WTC11 (cell line): ENCODE measurements at regions not wholly inside any gene's neighbourhood (a gene's known extent, or its start where the extent isn't known, plus 50 kb on each side); places are given as distances from the start of the nearest gene placed in this dataset.
"Not testable (repeated sequence)": the region's sequence is repeated elsewhere in the genome, so short reads cannot be mapped to it uniquely, and the experiment has no call there.

Source experiments
- ATAC-seq: fragments of 200-7000 bp; cut with Tn5 transposase; 2 replicates; pipeline ENCODE4 v1.10.0; 2021; ENCODE audit warnings: mild to moderate bottlenecking, moderate library complexity
- CTCF ChIA-PET: fragments of 300-600 bp; sonication (Branson Sonifier 250); formaldehyde crosslinking; loops from one replicate; lab custom pipeline; 2021; ENCODE audit warnings: antibody characterized with exemption; lab: Charles Lee
- POLR2A ChIA-PET: fragments of 350-600 bp; sonication (Branson Sonifier 250); formaldehyde crosslinking; loops from one replicate; lab custom pipeline; 2021; ENCODE audit warnings: antibody characterized with exemption; lab: Charles Lee
- DNase-seq: peaks from one replicate; pipeline ENCODE4 v3.0.0; 2021; ENCODE audit warnings: low spot score
- H3K27ac Mint-ChIP-seq: 2 replicates; pipeline ENCODE4 v1.8.0; 2021; ENCODE audit warnings: mixed read lengths
- H3K27me3 Mint-ChIP-seq: 2 replicates; pipeline ENCODE4 v1.8.0; 2021; ENCODE audit warnings: low read depth, mild to moderate bottlenecking, moderate library complexity, mixed read lengths
- H3K36me3 Mint-ChIP-seq: 2 replicates; pipeline ENCODE4 v1.8.0; 2021; ENCODE audit warnings: mixed read lengths
- H3K4me1 Mint-ChIP-seq: 2 replicates; pipeline ENCODE4 v1.8.0; 2022; ENCODE audit warnings: mixed read lengths
- H3K4me3 Mint-ChIP-seq: 2 replicates; pipeline ENCODE4 v1.8.0; 2021; ENCODE audit warnings: mild to moderate bottlenecking, moderate library complexity, mixed read lengths
- H3K9me3 Mint-ChIP-seq: 2 replicates; pipeline ENCODE4 v1.8.0; 2021; ENCODE audit warnings: mixed read lengths
- TEAD1 ChIP-seq: sonication (generic); formaldehyde crosslinking; IDR thresholded peaks from 2 replicates; pipeline ENCODE4 v1.8.0; 2022; ENCODE audit warnings: mild to moderate bottlenecking, missing genetic modification reagents

DNA sequence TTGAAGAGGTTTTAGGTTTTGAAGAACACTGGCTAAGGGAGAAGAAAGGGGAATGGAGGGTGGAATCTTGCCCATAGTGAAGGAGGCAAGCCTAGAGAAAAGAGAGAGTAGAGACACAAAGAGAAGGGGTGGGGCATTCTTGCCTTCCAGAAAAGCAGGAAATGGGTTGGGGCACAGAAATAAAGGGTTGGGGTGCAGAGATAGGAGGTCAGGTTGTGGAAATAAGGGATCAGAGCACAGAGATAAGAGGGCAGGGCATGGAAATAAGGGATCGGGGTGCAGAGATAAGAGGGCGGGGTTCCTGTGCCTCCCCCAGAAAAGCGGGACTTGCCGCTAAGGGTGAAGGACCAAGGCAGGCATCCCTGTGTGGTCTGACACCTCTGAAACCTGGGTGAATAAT is 69.9 kb downstream of the ALG1L2 start:
- DNase-seq, CTCF ChIA-PET, H3K4me3 Mint-ChIP-seq, H3K27me3 Mint-ChIP-seq, H3K27ac Mint-ChIP-seq, POLR2A ChIA-PET, ATAC-seq: not testable (repeated sequence)
- Mint-ChIP-seq H3K9me3 (peaks cover 49% of the 10 kb centered on the region), H3K4me1 (peaks cover 11% of the 10 kb centered on the region), H3K36me3 (peaks cover 48% of the 10 kb centered on the region)

DNA sequence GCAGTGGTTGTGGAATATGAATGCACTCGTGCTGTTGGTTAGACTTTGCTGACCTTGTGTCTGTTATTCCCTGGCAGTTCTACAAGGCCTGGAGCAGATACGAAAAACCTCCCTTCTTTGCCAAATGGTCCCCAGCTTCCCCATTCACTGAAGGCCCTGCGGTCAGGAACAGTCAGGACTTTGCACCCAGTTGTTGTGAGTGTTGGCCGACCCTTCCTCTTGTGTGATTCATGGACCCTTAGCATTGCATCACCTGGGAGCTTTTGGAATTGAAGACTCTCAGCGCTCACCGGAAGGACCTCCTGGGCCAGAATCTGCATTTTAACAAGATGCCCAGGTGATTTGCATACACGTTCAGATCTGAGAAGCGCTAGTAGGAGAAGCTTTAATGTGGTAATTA is 71.6 kb downstream of the ALG1L2 start:
- TF ChIP-seq TEAD1 (CRISPR knock-in tag), result 0 out of 2 replicates have a peak, but pooled peaks have one; percentile 22
- DNase-seq, ATAC-seq, H3K27me3 Mint-ChIP-seq, POLR2A ChIA-PET, CTCF ChIA-PET: not testable (repeated sequence)
- Mint-ChIP-seq H3K9me3 (peaks cover 52% of the 10 kb centered on the region), H3K36me3 (peaks cover 48% of the 10 kb centered on the region), H3K4me1 (peaks cover 11% of the 10 kb centered on the region), H3K4me3 (0 out of 2 replicates have a peak overlapping the region, but pooled peaks have one; percentile 11), H3K27ac (peak overlapping the region; percentile 88)

GRCh38 chr3:130155464-130155863 is 73.8 kb downstream of the ALG1L2 start:
- POLR2A ChIA-PET, DNase-seq, CTCF ChIA-PET, H3K4me3 Mint-ChIP-seq, ATAC-seq, H3K27ac Mint-ChIP-seq, H3K27me3 Mint-ChIP-seq: not testable (repeated sequence)
- H3K36me3 Mint-ChIP-seq, result peaks cover 31% of the 10 kb centered on the region
- H3K4me1 Mint-ChIP-seq, result peaks cover 11% of the 10 kb centered on the region
- H3K9me3 Mint-ChIP-seq, result peaks cover 32% of the 10 kb centered on the region

GRCh38 chr3:130166856-130167255 is 85.2 kb downstream of the ALG1L2 start:
- H3K9me3 Mint-ChIP-seq, H3K36me3 Mint-ChIP-seq, ATAC-seq, H3K4me3 Mint-ChIP-seq, POLR2A ChIA-PET, H3K27ac Mint-ChIP-seq, DNase-seq, H3K27me3 Mint-ChIP-seq, CTCF ChIA-PET: not testable (repeated sequence)
- peaks cover 20% of the 10 kb centered on the region for H3K4me1 Mint-ChIP-seq

- POLR2A ChIA-PET, H3K9me3 Mint-ChIP-seq: not testable (repeated sequence)
Observed at GRCh38 chr3:130175195-130175594, 93.6 kb downstream of the ALG1L2 start.

GRCh38 chr3:130176476-130177256 is 95.0 kb downstream of the ALG1L2 start:
- H3K4me1 Mint-ChIP-seq, result peaks cover 34% of the 10 kb centered on the region
- H3K9me3 Mint-ChIP-seq, H3K27me3 Mint-ChIP-seq, H3K27ac Mint-ChIP-seq, H3K36me3 Mint-ChIP-seq, POLR2A ChIA-PET, CTCF ChIA-PET, ATAC-seq, DNase-seq, H3K4me3 Mint-ChIP-seq: not testable (repeated sequence)

More at GRCh38 chr3:130175195-130175594, 93.6 kb downstream of the ALG1L2 start:
- peaks cover 24% of the 10 kb centered on the region for H3K4me1 Mint-ChIP-seq
- DNase-seq, H3K36me3 Mint-ChIP-seq, H3K27me3 Mint-ChIP-seq, H3K4me3 Mint-ChIP-seq, H3K27ac Mint-ChIP-seq, CTCF ChIA-PET, ATAC-seq: not testable (repeated sequence)

DNA sequence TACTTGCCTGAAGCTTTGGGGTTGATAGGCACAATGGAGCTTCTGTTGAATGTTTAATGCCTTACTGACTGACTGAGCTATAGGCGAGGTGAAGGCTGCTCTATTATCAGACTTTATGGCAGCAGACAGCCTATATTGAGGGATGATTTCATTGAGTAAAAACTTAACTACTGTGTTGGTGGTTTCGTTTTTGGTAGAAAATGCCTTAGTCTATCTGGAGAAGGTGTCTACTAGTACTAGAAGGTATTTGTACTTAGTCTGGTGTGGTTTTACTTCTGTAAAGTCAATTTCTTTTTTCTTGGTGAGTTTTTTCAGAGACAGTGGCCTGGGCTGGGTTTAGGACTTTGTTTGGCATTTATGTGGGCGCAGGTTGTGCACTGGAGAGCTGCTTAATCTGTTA is 97.2 kb downstream of the ALG1L2 start:
- DNase-seq, H3K9me3 Mint-ChIP-seq, CTCF ChIA-PET, H3K27ac Mint-ChIP-seq, H3K27me3 Mint-ChIP-seq, ATAC-seq, H3K36me3 Mint-ChIP-seq, H3K4me3 Mint-ChIP-seq, POLR2A ChIA-PET: not testable (repeated sequence)
- H3K4me1 Mint-ChIP-seq, result peaks cover 37% of the 10 kb centered on the region

GRCh38 chr3:130179353-130179970 is 97.8 kb downstream of the ALG1L2 start:
- CTCF ChIA-PET, H3K27me3 Mint-ChIP-seq, H3K27ac Mint-ChIP-seq, DNase-seq, H3K4me3 Mint-ChIP-seq, ATAC-seq, POLR2A ChIA-PET, H3K36me3 Mint-ChIP-seq, H3K9me3 Mint-ChIP-seq: not testable (repeated sequence)
- H3K4me1 Mint-ChIP-seq, result peaks cover 37% of the 10 kb centered on the region

DNA sequence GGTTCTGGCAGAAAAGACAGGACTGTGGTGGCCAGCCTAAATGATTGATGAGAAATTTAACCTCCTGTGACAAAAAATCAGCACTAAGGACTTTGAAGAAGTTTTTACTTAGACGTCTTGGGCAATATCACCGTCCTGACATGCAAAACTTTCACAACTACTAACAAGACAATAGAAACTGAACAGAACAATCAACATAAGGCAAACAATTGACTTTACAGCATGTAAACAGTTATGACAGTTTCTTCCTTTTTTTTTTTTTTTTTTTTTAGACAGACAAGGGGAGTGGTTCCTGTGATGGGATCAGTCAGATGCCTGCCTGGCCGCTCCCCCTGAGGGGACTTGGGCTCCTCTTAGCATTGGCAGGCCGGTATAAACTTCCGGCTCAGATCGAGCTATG is 100.8 kb downstream of the ALG1L2 start:
- CTCF ChIA-PET, H3K4me3 Mint-ChIP-seq, DNase-seq, H3K27me3 Mint-ChIP-seq, H3K36me3 Mint-ChIP-seq, POLR2A ChIA-PET, ATAC-seq, H3K27ac Mint-ChIP-seq, H3K9me3 Mint-ChIP-seq: not testable (repeated sequence)
- peaks cover 30% of the 10 kb centered on the region for H3K4me1 Mint-ChIP-seq

DNA sequence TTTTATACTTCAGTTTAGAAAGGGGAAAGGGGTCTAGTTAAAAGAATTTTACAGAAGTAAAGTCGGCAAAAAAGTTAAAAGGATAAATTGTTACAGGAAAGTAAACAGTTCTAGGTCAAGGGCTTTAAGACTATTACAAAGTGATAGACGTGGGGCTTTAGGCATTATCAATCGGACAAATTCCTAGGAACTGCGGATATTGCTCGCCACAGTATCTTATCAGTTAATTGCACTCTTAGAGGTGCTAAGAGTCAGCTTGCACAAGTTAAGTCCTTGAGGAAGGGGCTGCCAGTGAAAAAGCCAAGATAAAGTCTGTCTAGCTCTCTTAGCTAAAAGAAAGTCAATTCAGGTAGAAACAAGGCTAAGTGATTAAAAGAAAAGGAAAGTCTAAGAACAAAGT is 102.1 kb downstream of the ALG1L2 start:
- H3K27me3 Mint-ChIP-seq, ATAC-seq, POLR2A ChIA-PET, CTCF ChIA-PET, DNase-seq, H3K4me3 Mint-ChIP-seq, H3K36me3 Mint-ChIP-seq, H3K27ac Mint-ChIP-seq: not testable (repeated sequence)
- peaks cover 17% of the 10 kb centered on the region for H3K9me3 Mint-ChIP-seq
- peaks cover 27% of the 10 kb centered on the region for H3K4me1 Mint-ChIP-seq

GRCh38 chr3:130184152-130185024 is 102.8 kb downstream of the ALG1L2 start:
- not testable (repeated sequence) for H3K27ac Mint-ChIP-seq, ATAC-seq, DNase-seq

More at GRCh38 chr3:130184152-130185024, 102.8 kb downstream of the ALG1L2 start:
- H3K36me3 Mint-ChIP-seq, CTCF ChIA-PET, POLR2A ChIA-PET, H3K4me3 Mint-ChIP-seq, H3K27me3 Mint-ChIP-seq: not testable (repeated sequence)
- Mint-ChIP-seq H3K9me3 (peaks cover 17% of the 10 kb centered on the region), H3K4me1 (peaks cover 21% of the 10 kb centered on the region)
